Heart left ventricle (tissue), 16 donors: ENCODE measurements at regions not wholly inside any gene's neighbourhood (a gene's known extent, or its start where the extent isn't known, plus 50 kb on each side); places are given as distances from the start of the nearest gene placed in this dataset.
A peak's percentile ranks its signal among the peaks of the same experiment; 100 is the strongest.

Experiments used
- ATAC-seq, 4 donors: fragments of 200-7000 bp; cut with Tn5 transposase; one replicate each; pipeline ENCODE4 v1.9.1; 2020 to 2022; ENCODE audit warnings: moderate library complexity in 4 of 4, mild to moderate bottlenecking in 3 of 4, moderate number of reproducible peaks in 1 of 4
- DNase-seq, 5 donors: peaks; one replicate each; pipeline ENCODE4 v3.0.0-alpha.2; 2020
- H3K27ac ChIP-seq, 12 donors: fragments of 200-600 bp; sonication (generic) in 4 of 12; one replicate each; pipeline versions ENCODE4 v1.5.0 to v1.8.0; 2016 to 2022; ENCODE audit warnings: mild to moderate bottlenecking in 2 of 12
- H3K27me3 ChIP-seq, 9 donors: fragments of 200-600 bp; sonication (generic) in 2 of 9; one replicate each; pipeline versions ENCODE4 v1.5.1 to v1.8.0; 2016 to 2022; ENCODE audit warnings: mild to moderate bottlenecking in 3 of 9
- H3K36me3 ChIP-seq, 9 donors: fragments of 200-600 bp; sonication (generic) in 2 of 9; one replicate each; pipeline versions ENCODE4 v1.5.0 to v1.8.0; 2018 to 2022; ENCODE audit warnings: mild to moderate bottlenecking in 2 of 9
- H3K4me1 ChIP-seq, 12 donors: fragments of 200-600 bp; sonication (generic) in 4 of 12; one replicate each; pipeline versions ENCODE4 v1.5.0 to v1.8.0; 2016 to 2022; ENCODE audit warnings: mild to moderate bottlenecking in 3 of 12
- H3K4me3 ChIP-seq, 12 donors: fragments of 200-600 bp; sonication (generic) in 4 of 12; one replicate each; pipeline versions ENCODE4 v1.5.0 to v1.8.0; 2017 to 2022; ENCODE audit warnings: mild to moderate bottlenecking in 9 of 12, moderate library complexity in 4 of 12
- H3K9me3 ChIP-seq, 12 donors: fragments of 200-600 bp; sonication (generic) in 4 of 12; one replicate each; pipeline versions ENCODE4 v1.5.0 to v1.8.0; 2016 to 2022; ENCODE audit warnings: mild to moderate bottlenecking in 1 of 12
- CTCF ChIP-seq, 12 donors: fragments of 200-600 bp; sonication (generic) in 4 of 12; IDR thresholded peaks; one replicate each; pipeline versions ENCODE4 v1.5.0 to v1.8.0; 2018 to 2022; ENCODE audit warnings: antibody characterized with exemption in 12 of 12, mild to moderate bottlenecking in 5 of 12
- POLR2A ChIP-seq, 2 donors: fragments of 450-650 bp; IDR thresholded peaks; one replicate each; pipeline ENCODE4 v1.6.1; 2017; ENCODE audit warnings: antibody characterized with exemption in 2 of 2, mild to moderate bottlenecking in 2 of 2, moderate library complexity in 2 of 2
- WGBS, 4 donors: extraction: QIAGEN DNeasy Blood & Tissue Kit in 2 of 4; methylation state at CpG; one replicate each; pipeline versions ENCODE4 v1.1.5 to v1.1.7; 2013 to 2018; 5-methylcytosine and 5-hydroxymethylcytosine counted together
- intact Hi-C, 10 donors: fragments of 100-400 bp; cut with DNase I; formaldehyde crosslinking; loops; one replicate each; pipeline versions ENCODE4 v1.11.1 to v1.14.2; 2022
- donor health status: ischemic (EF 13 %, LVEDD 7.1; RV severe dilation, severe dysfunction).
- donor health status: healthy with polysubstance abuse.
- donor health status: DM: no; HTN: yes; CAD: no.
- donor health status: DM: no; HTN: no; CAD: no.
- donor health status: ischemic (EF 25% LVEDD 6.9; RV normal size, moderate dysfunction).
- donor health status: ischemic (EF 25% LVEDD 5.7; RV mildly dilated, moderate dysfunction).
- donor health status: healthy.
- donor health status: DM: yes; HTN: yes; CAD: no.
- donor health status: ischemic (EF 35%, LVEDD 5.7; RV mildly dilated, moderate dysfunction).
- donor health status: nonischemic (EF 11% LVEDD 7.7; RV severe dilation, severe dysfunction).
- donor health status: DM: yes; HTN: yes; CAD: no.
- donor health status: PGD.
- donor health status: ischemic (EF 29% LVEDD 5.4; RV normal size, mild dysfunction).
- donor health status: nonischemic (EF 23%, LVEDD 6.1; RV moderate dilation, normal function).

- 94 to 99% (median 96%) methylated on average over 6 of the region's 6 CpGs for WGBS, 4 donors
- H3K27me3 ChIP-seq, result peaks cover 0 to 3% (median 0%) of the 10 kb centered on the region in 9 donors
- H3K9me3 ChIP-seq, result no peaks in the 10 kb centered on the region
- ATAC-seq (no peak), DNase-seq (no peak)
- intact Hi-C loops, result no loop called here
- H3K27ac ChIP-seq, result no peak overlapping the region
- H3K4me1 ChIP-seq, result peaks cover 0 to 20% (median 13%) of the 10 kb centered on the region in 12 donors
- TF ChIP-seq CTCF (IDR thresholded peaks at IDR 0.05) (no peak), POLR2A (IDR thresholded peaks at IDR 0.05) (no peak)
- no peaks in the 10 kb centered on the region for H3K36me3 ChIP-seq
- no peak overlapping the region for H3K4me3 ChIP-seq
These were observed 232.7 kb upstream of the CDH5 start for GRCh38 chr16:66133643-66134338.

- Histone ChIP-seq H3K27ac (no peak overlapping the region), H3K27me3 (peaks cover 0 to 21% (median 0%) of the 10 kb centered on the region in 9 donors), H3K4me1 (peaks cover 0 to 31% (median 21%) of the 10 kb centered on the region in 12 donors), H3K4me3 (no peak overlapping the region), H3K9me3 (no peaks in the 10 kb centered on the region), H3K36me3 (no peaks in the 10 kb centered on the region)
- DNase-seq (no peak), ATAC-seq (no peak)
- intact Hi-C loops, result no loop called here
- WGBS, 4 donors, result 89 to 96% (median 92%) methylated on average over 3 of the region's 3 CpGs
- TF ChIP-seq CTCF (IDR thresholded peaks at IDR 0.05) (no peak), POLR2A (IDR thresholded peaks at IDR 0.05) (no peak)
These were observed 234.6 kb upstream of the CDH5 start for GRCh38 chr16:66131895-66132294.

- no peak for TF ChIP-seq POLR2A (IDR thresholded peaks at IDR 0.05)
- TF ChIP-seq CTCF (IDR thresholded peaks at IDR 0.05), result no peak
- ATAC-seq (no peak), DNase-seq (no peak)
- Histone ChIP-seq H3K27me3 (peaks cover 0 to 24% (median 0%) of the 10 kb centered on the region in 9 donors), H3K4me1 (peaks cover 0 to 31% (median 21%) of the 10 kb centered on the region in 12 donors), H3K4me3 (no peak overlapping the region), H3K9me3 (no peaks in the 10 kb centered on the region), H3K36me3 (no peaks in the 10 kb centered on the region), H3K27ac (peak overlapping the region in 1 of 12 donors; percentile 34)
- intact Hi-C loops, result no loop called here
- WGBS, 4 donors, result 90 to 98% (median 94%) methylated on average over 5 of the region's 5 CpGs
These were observed 235.2 kb upstream of the CDH5 start for GRCh38 chr16:66131156-66131807.

- H3K27ac ChIP-seq, result peak overlapping the region in 1 of 12 donors; percentile 20
- intact Hi-C loops, result no loop called here
- WGBS, 4 donors, result 77 to 88% (median 83%) methylated on average over 5 of the region's 5 CpGs
These were observed 236.1 kb upstream of the CDH5 start for GRCh38 chr16:66130296-66130905.

More at GRCh38 chr16:66130296-66130905, 236.1 kb upstream of the CDH5 start:
- no peak for TF ChIP-seq CTCF (IDR thresholded peaks at IDR 0.05)
- TF ChIP-seq POLR2A (IDR thresholded peaks at IDR 0.05), result no peak
- peaks cover 0 to 25% (median 0%) of the 10 kb centered on the region in 9 donors for H3K27me3 ChIP-seq
- H3K36me3 ChIP-seq, result no peaks in the 10 kb centered on the region
- DNase-seq (no peak), ATAC-seq (no peak)
- peaks cover 0 to 25% (median 16%) of the 10 kb centered on the region in 12 donors for H3K4me1 ChIP-seq
- H3K9me3 ChIP-seq, result no peaks in the 10 kb centered on the region
- H3K4me3 ChIP-seq, result no peak overlapping the region
